NCI-H1694 treated with DMSO at 0.1 percent for 48 hours (cell line): ENCODE measurements at regions not wholly inside any gene's neighbourhood (a gene's known extent, or its start where the extent isn't known, plus 50 kb on each side); places are given as distances from the start of the nearest gene placed in this dataset.

Experiments used
- DNase-seq: peaks from one replicate; lab custom pipeline; 2025; lab: John Stamatoyannopoulos, UW

DNA sequence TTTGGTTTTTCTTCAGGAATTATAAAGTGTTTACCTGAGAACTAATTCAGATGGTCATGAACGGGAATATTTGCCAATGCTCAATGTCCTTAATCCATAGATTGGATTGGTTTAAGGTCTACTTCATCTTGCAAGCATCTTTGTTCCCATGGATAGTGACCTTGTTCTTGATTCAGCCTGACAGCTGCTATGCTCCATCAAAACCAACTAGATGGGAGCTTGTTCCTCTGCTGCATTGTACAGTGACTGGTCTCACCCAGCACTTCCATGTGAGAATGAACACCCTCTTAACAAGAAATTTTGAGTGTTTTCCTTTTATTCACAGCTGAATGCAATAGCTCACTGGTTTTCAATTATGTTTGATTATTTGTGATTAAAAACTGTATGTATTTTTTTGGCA is 312.6 kb upstream of the ACTBL2 start:
- no peak for DNase-seq

- no peak for DNase-seq
Measured at GRCh38 chr5:57791875-57792274, 309.3 kb upstream of the ACTBL2 start.

GRCh38 chr5:57785946-57786345 is 303.3 kb upstream of the ACTBL2 start:
- no peak for DNase-seq

DNA sequence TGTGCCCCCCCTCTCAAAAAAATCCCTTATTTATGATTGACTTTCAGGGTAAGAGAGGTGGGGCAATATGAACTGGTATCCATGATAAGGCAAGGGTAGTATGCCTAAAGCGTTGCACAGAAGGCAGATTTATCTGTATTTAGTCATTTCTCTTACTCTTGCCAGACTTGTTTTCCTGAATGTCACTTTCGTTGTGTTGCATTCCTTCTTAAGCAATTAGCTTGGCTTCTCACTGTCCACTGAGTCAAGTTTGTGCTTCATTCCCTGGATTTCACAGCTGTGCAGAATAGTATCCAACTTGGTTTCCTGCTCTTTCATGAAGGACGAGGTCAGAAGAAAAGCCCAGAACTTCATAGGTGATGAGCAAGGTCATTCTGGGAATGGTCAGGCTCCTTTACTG is 301.5 kb upstream of the ACTBL2 start:
- DNase-seq: no peak

- DNase-seq: no peak
Measured at GRCh38 chr5:57783693-57784092, 301.1 kb upstream of the ACTBL2 start.

DNA sequence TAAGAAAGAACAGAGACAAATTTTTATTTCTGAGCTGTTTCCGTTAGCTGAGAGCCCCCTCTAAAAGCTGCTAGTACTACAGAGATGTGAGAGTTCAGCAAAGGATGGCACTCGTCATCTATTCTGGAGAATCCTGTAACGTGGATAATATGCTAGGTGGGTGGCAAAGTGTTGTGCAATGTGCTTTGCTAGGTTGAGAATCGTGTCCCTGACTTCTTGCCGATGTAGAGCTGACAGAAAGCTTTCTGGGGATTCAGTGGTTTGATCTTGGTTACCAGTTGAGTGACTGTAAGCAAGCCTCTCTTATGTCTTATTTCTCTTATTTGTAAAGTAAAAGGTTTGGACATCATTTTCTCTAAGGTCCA is 298.3 kb upstream of the ACTBL2 start:
- no peak for DNase-seq

GRCh38 chr5:57780306-57780960 is 297.8 kb upstream of the ACTBL2 start:
- no peak for DNase-seq

DNA sequence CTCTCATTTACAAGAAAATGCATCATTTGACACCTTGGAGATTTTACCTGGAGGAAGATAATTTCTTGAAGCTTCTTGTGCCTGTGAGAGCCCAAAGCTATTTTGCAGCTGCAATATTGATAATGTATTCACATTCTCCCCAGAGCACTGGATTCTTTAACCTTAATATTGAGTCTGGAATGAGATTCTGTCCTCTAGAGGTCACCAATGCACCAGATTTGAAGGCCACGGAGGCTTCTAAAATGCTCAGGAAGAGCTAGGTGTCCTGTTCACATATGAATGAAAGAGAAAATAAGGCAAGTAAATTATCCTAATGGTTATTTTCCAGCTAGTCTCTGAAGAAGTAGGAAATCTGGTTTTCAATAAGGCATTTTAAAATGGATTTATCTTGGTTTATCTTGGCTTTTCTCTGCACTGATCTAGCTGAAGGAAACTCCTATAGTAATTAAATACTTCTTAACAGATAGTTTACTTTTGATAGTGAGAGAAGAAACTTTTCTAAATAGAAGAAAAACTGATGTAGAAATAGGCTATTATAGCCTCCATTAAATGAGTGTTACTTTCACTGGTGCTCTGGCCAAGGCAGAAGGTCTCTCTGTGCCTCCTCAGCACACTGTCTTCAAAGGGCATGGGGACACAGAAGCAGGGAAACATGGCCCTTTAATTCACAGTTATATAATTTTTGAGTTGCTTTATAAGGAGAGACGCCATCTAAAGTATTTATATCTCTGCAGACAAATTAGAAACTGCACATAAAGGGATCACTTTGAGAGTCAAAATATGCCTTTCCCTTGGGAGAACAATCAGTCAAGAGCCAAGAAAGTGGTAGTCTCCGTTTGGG is 297.0 kb upstream of the ACTBL2 start:
- DNase-seq: peak; percentile 57

GRCh38 chr5:57778501-57779091 is 296.0 kb upstream of the ACTBL2 start:
- no peak for DNase-seq

DNA sequence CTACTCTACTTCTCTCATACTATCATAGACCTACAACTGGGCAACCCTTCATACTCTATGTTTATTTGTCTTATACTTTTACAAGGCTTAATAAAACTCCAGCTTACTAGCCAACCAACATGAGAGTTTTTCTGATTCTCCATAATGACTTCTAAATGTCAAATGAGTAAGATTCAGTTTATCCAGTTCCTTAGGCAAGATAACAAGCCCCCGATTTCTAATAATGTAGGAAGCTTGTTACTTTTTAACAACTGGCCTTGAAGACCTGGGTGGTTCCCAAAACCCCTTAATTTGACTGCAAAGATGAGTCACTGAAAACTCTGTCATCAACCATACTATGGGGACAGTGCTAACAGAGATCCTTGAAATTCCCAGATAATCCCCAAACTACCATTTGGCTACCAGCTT is 294.6 kb upstream of the ACTBL2 start:
- no peak for DNase-seq

GRCh38 chr5:57776035-57776434 is 293.4 kb upstream of the ACTBL2 start:
- DNase-seq: no peak

GRCh38 chr5:57774439-57774838 is 291.8 kb upstream of the ACTBL2 start:
- no peak for DNase-seq

DNA sequence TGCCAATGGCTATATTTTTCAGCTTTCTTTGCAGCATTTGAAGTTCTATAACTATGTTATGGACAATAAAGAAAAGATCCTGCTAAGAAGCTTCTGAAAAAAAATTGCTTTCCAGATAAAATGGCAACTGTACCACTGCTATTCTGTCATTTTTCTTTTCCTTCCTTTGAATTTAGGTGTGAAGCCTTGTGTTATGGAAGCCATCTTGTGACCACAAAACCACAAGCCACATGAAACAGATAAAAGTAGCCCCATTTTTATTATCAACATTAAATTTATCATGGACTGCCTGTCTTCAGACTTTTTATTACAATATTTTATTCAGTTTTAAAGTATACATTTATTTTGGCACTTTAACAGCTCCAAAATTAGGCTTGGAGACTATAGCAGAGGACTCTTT is 289.9 kb upstream of the ACTBL2 start:
- DNase-seq: no peak

DNA sequence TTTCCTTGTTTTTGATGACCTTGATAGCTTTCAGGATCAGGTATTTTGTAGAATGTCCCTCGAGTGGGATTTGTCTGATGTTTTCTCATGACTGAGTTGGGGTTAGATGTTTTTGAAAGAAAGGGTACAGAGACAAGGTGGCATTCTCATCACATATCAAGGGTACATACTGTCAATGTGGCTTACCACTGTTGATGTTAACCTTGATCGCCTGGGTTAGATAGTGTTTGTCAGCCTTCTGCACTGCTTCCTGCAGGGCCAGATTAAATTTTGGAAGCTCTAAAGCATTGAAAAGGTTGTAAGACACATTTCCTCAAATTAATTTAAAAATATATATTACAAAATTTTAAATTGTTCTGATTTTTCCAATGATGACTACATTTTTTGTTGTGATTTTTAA is 287.4 kb upstream of the ACTBL2 start:
- DNase-seq: no peak

GRCh38 chr5:57768745-57769144 is 286.1 kb upstream of the ACTBL2 start:
- no peak for DNase-seq

GRCh38 chr5:57764479-57765089 is 282.0 kb upstream of the ACTBL2 start:
- DNase-seq: no peak

GRCh38 chr5:57761513-57761912 is 278.9 kb upstream of the ACTBL2 start:
- DNase-seq: no peak

DNA sequence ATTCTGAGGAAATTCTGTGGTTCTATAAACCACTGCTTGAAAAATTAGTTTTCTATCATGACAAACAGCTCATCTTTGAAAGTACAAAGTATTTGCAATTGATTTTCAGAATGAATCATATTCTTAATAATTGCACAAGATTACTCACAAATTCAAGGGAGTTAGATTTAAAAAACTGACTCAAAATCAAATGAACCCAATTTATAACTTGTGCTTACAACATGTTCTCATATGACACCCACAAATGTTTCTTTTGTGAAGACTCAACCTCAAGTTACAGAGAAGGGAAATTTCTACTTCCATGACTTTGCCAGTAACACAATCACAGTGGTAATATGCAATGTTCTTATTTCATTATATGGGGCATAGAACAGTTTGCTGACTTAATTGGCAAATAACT is 272.0 kb upstream of the ACTBL2 start:
- DNase-seq: no peak

DNA sequence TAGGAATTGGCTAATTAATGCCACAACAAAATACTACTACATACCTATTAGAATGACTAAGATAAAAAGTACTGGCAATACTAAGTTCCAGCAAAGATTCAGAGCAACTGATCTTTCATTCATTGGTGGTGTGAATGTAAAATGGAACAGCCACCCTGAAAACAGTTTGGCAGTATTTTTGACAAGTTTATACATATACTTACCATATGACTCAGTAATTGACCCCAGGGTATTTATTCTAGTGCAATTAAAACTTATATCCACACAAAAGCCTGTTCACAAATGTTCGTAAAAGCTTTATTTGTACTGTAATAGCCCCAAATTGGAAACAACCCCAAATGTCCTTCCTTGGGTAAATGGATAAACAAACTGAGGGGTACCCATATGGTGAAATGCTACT is 270.8 kb upstream of the ACTBL2 start:
- no peak for DNase-seq

DNA sequence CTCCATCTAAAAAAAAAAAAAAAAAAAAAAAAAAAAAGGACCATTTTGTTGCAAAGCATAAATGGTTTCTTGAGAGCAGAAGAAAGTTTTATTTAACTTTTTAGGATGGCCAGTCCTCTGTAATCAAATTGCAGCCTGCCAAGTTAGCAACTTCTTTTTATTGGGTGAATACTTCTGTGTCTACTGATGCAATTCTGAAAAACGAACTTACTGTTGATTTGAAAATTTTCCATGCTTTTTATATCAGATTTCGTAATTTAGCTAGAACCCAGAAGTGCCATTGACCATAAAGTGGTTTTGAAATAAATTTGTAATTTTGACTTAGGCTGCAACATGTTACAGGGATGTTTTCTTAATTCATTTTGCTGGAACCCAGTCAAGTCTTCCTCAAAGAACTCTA is 269.1 kb upstream of the ACTBL2 start:
- no peak for DNase-seq

GRCh38 chr5:57750891-57751290 is 268.3 kb upstream of the ACTBL2 start:
- DNase-seq: no peak

DNA sequence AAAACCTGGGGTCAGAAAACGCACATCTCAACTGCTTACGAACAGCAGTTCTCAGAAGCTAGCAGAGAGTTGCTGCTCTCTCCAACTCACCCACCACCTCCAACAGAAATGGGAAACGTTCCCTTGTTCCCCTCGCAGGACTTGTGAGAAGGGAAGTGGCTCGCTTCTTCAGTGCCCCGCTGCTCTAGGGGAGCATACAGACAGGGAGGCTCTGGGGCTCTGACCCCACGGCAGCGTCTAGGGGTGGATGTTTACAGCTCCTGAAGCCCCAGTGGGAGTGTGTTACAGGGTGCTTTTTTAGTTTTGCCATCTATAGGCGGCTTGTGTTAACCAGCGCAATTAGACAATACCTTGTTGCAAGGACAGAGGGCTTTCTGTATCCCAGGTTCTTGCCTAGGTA is 267.7 kb upstream of the ACTBL2 start:
- no peak for DNase-seq

DNA sequence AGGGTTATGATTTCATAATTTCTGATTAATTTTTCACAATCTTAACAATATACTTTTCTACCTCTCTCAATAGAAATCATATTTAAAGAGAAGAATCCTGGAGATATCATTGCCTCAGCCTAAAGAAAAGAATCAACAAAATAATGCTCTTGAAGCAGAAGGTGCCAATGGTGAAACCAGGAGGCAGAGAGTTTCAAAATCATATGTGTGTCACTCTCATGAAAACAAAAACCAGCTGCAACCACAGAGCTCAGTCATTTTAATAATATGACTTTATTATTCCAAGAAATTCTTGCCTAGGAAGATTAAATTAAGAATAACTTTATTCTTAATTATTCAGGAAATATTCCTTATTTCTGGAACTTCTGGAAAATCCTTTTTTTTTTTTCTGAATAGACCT is 266.8 kb upstream of the ACTBL2 start:
- DNase-seq: no peak
